Activated T-helper 2 cell treated with anti-CD3 and anti-CD28 coated beads, Interferon-gamma antibody, Interleukin-2, Interleukin-4, amounts not matched to agents 10 μg/mL and 5 μg/mL and 100 μg/mL, durations not matched to agents 14 hours and 24 hours and 36 hours (primary cell): ENCODE measurements at regions not wholly inside any gene's neighbourhood (a gene's known extent, or its start where the extent isn't known, plus 50 kb on each side); places are given as distances from the start of the nearest gene placed in this dataset.

Experiments
- DNase-seq: peaks from one replicate; pipeline ENCODE4 v3.0.0; 2021; ENCODE audit warnings: low spot score
- H3K27ac Mint-ChIP-seq: one replicate; pipeline ENCODE4 v1.8.0; 2021; ENCODE audit warnings: mixed read lengths
- H3K27me3 Mint-ChIP-seq: one replicate; pipeline ENCODE4 v1.8.0; 2021; ENCODE audit warnings: low read depth, mixed read lengths
- H3K36me3 Mint-ChIP-seq: one replicate; pipeline ENCODE4 v1.8.0; 2021; ENCODE audit warnings: low read depth, mixed read lengths
- H3K4me1 Mint-ChIP-seq: one replicate; pipeline ENCODE4 v1.8.0; 2021; ENCODE audit warnings: low read depth, mixed read lengths
- H3K4me3 Mint-ChIP-seq: one replicate; pipeline ENCODE4 v1.8.0; 2021; ENCODE audit warnings: low read depth, mild to moderate bottlenecking, moderate library complexity, mixed read lengths
- H3K9me3 Mint-ChIP-seq: one replicate; pipeline ENCODE4 v1.8.0; 2021; ENCODE audit warnings: mixed read lengths
- intact Hi-C: fragments of 100-400 bp; cut with micrococcal nuclease; formaldehyde crosslinking; loops from one replicate; pipeline ENCODE4 v1.15.1; 2023

DNA sequence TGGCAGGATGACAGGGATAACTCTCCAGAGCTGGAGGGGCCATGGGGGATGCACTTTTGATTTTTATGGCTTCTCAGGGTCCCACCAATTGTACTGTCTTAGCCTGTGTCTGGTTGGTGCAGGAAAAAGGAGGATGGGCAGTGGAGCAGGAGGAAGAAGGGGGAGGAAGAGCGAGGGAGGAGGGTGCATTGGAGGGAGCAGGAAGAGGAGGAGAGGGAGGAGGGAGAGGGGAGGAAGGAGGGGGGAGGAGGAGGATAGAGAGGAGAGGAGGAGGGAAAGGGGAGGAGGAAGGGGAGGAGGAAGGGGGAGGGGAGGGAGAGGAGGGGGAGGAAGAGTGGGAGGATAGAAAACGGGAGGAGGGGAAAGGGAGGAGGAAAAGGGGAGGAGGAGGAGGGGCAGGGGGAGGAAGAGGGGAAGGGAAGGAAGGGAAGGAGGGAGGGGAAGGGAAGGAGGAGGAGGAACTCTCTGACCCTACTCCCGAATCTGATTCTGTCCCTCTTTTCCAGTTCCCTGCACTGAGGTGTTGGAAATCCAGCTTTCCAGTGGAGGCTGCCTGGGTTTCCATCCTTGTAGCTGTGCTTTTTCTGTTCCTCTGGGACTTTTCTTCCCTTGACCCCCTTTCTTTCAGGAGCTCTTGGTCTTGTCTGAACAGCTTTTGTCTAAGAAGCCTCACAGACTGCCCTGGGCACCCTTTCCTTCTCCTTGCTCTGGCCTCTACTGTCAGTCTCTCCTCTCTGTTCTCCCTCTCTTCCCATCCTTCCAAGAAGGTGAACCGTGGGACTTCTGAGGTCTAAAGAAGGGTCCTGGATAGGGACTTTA is 149.4 kb downstream of the DHX35 start:
- H3K4me3 Mint-ChIP-seq, result no peak overlapping the region
- H3K4me1 Mint-ChIP-seq, result no peaks in the 10 kb centered on the region
- H3K36me3 Mint-ChIP-seq, result no peaks in the 10 kb centered on the region
- no peak for DNase-seq
- no peaks in the 10 kb centered on the region for H3K9me3 Mint-ChIP-seq
- peaks cover 26% of the 10 kb centered on the region for H3K27me3 Mint-ChIP-seq
- H3K27ac Mint-ChIP-seq, result no peak overlapping the region
- intact Hi-C loops, result no loop called here

DNA sequence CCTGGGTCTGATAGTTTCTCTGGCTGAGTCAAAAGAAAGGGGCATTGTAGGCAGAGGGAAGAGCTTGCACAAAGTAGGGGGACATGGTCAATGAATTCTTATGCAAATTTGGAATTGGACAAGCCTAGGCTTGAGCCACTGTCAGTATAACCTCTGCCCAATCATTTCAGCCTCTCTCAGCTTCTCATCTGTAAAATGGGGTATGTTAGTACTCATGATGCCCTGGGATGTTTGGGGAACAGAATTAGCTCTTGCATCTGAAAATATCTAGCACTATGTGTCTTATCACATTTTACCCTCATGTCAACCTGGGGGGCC is 148.6 kb downstream of the DHX35 start:
- H3K4me1 Mint-ChIP-seq, result no peaks in the 10 kb centered on the region
- no peaks in the 10 kb centered on the region for H3K36me3 Mint-ChIP-seq
- H3K27ac Mint-ChIP-seq, result no peak overlapping the region
- no peaks in the 10 kb centered on the region for H3K9me3 Mint-ChIP-seq
- peaks cover 26% of the 10 kb centered on the region for H3K27me3 Mint-ChIP-seq
- DNase-seq, result no peak
- intact Hi-C loops, result no loop called here
- H3K4me3 Mint-ChIP-seq, result no peak overlapping the region

DNA sequence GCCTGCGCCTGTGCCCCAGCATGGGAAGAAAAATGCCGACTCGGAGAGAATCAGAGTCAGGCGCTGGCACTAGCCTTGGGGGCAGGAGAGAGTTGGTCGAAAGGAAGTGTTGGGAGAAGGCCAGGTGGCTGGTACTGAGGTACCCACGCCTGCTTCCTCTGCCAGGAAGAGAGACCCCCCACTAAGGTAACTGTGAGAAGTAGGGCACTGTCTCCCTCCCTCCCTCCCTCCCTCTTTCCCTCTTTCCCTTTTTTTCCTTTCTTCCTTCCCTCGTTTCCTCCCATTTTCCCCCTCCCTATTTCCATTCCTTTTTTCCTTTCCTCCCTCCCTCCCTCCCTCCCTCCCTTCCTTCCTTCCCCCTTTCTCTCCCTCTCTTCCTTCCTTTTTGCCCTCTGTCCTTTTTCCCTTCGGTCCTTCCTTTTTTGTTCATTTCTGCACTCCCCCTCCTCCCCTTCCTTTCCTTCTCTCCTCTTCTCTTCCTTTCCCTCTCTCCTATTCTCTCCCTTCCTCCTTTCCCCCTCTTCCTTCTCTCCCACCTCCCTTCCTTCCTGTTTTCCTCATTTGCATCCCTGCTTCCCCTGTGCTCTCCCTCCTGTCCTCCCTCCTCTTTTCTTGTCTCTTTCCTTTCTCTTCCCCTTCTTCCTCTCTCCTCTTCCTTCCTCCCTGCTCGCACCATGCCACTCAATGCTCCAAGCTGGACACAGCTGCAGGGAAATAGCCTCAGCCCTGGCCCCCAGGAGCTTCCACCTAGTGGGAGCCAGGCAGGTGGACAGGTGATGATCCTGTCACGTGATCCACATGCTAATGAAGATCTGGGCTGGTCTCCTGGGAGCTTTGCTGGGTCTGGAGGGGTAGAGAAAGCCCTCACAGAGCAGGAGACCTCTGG is 148.0 kb downstream of the DHX35 start:
- Mint-ChIP-seq H3K27ac (no peak overlapping the region), H3K27me3 (peaks cover 26% of the 10 kb centered on the region), H3K36me3 (no peaks in the 10 kb centered on the region), H3K9me3 (no peaks in the 10 kb centered on the region), H3K4me1 (no peaks in the 10 kb centered on the region), H3K4me3 (no peak overlapping the region)
- no peak for DNase-seq
- intact Hi-C loops, result no loop called here

- Mint-ChIP-seq H3K27ac (no peak overlapping the region), H3K4me3 (no peak overlapping the region), H3K9me3 (no peaks in the 10 kb centered on the region), H3K27me3 (peaks cover 26% of the 10 kb centered on the region), H3K4me1 (no peaks in the 10 kb centered on the region), H3K36me3 (no peaks in the 10 kb centered on the region)
- intact Hi-C loops, result no loop called here
- DNase-seq, result no peak
Measured at GRCh38 chr20:39108746-39109145, 146.6 kb downstream of the DHX35 start.

DNA sequence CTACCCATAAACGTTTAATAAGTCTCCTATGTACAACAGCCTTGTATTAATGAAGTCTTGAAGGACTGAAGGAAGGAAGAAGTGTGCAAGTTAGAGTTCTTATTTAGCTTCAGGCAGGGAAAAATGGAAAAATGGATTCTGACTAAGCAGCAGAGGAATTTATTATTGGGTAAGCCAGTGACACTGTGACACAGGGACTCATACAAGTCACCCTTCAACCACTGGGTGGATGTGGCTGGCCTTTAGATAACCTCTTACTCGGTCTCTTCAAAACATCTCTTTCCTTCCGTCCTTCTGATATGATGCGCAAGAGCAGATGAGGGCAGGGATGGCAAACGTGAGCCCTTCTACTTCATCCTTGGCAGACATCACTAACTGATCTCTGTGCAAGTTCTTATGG is 145.6 kb downstream of the DHX35 start:
- Mint-ChIP-seq H3K4me3 (no peak overlapping the region), H3K27ac (no peak overlapping the region), H3K36me3 (no peaks in the 10 kb centered on the region), H3K9me3 (no peaks in the 10 kb centered on the region), H3K4me1 (no peaks in the 10 kb centered on the region), H3K27me3 (peaks cover 24% of the 10 kb centered on the region)
- DNase-seq, result no peak
- intact Hi-C loops, result no loop called here

DNA sequence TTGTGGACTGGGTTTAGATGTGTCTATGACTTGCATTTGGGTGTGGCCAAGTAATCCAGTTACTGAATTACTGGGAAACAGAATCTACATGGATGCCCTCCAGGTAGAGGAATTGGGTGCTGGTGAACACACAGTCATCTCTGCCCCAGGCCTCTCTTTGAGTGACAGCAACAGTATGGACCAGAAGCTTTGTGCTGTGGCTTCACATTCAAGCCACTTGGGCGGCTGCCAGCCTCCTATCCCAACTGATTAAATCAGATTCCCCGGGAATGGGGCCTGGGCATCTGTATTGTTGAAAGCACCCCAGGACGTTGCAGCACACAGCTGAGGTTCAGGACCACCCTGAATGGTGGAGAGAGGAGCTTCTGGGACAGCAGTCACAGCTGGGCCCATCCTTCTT is 144.6 kb downstream of the DHX35 start:
- intact Hi-C loops, result no loop called here
- no peaks in the 10 kb centered on the region for H3K36me3 Mint-ChIP-seq
- peaks cover 18% of the 10 kb centered on the region for H3K27me3 Mint-ChIP-seq
- DNase-seq, result no peak
- no peaks in the 10 kb centered on the region for H3K9me3 Mint-ChIP-seq
- no peak overlapping the region for H3K27ac Mint-ChIP-seq
- no peaks in the 10 kb centered on the region for H3K4me1 Mint-ChIP-seq
- H3K4me3 Mint-ChIP-seq, result no peak overlapping the region

DNA sequence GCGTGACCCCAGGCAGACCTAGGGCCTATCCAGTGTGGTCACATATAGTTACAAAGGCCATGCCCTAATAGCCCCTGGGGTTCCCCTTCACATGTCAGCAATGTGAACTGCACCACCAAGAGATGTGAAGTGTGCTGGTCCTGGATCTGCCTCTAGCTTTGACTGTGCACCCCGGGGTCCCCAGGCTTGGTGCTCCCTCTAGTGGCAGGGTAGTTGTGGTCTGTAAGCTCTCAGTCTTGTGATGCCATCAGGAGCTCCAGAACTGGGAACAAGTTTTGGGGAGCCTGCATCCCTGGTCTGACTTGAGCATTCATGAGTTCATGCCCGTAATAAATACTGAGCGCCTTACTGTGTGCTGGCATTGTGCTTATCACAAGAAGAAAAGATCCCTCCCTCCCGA is 143.4 kb downstream of the DHX35 start:
- Mint-ChIP-seq H3K4me1 (no peaks in the 10 kb centered on the region), H3K4me3 (no peak overlapping the region), H3K9me3 (no peaks in the 10 kb centered on the region), H3K36me3 (no peaks in the 10 kb centered on the region), H3K27ac (no peak overlapping the region), H3K27me3 (peaks cover 14% of the 10 kb centered on the region)
- intact Hi-C loops, result no loop called here
- DNase-seq, result no peak

GRCh38 chr20:39103732-39104131 is 141.6 kb downstream of the DHX35 start:
- Mint-ChIP-seq H3K9me3 (no peaks in the 10 kb centered on the region), H3K36me3 (no peaks in the 10 kb centered on the region), H3K4me3 (no peak overlapping the region), H3K27me3 (peaks cover 9% of the 10 kb centered on the region), H3K27ac (no peak overlapping the region), H3K4me1 (no peaks in the 10 kb centered on the region)
- intact Hi-C loops, result no loop called here
- no peak for DNase-seq

- no peaks in the 10 kb centered on the region for H3K36me3 Mint-ChIP-seq
- no peak for DNase-seq
- intact Hi-C loops, result no loop called here
- no peaks in the 10 kb centered on the region for H3K4me1 Mint-ChIP-seq
- peaks cover 9% of the 10 kb centered on the region for H3K27me3 Mint-ChIP-seq
- no peak overlapping the region for H3K4me3 Mint-ChIP-seq
- H3K9me3 Mint-ChIP-seq, result no peaks in the 10 kb centered on the region
- H3K27ac Mint-ChIP-seq, result no peak overlapping the region
Measured at GRCh38 chr20:39103305-39103704, 141.2 kb downstream of the DHX35 start.

DNA sequence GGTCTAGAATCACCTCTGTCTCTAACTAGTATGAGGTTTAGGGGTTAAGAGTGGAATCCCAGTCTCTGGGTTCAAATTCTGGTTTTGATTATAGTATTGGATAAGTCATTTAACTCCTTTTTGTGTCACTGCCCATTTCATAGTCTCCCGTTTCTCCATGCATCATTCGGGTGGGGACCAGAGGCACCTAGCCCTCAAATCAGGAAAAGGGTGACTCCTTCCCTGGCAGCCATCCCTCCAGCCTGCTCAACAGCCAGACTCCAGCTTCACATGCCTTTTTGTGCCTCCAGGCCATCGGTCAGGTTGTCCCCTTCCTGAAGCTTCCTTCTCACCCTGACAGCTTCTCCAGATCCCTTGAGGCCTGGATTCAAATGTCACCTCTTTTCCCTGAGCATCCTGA is 139.8 kb downstream of the DHX35 start:
- Mint-ChIP-seq H3K36me3 (no peaks in the 10 kb centered on the region), H3K27ac (no peak overlapping the region), H3K27me3 (peaks cover 4% of the 10 kb centered on the region), H3K9me3 (no peaks in the 10 kb centered on the region), H3K4me1 (no peaks in the 10 kb centered on the region), H3K4me3 (no peak overlapping the region)
- no peak for DNase-seq
- intact Hi-C loops, result no loop called here

DNA sequence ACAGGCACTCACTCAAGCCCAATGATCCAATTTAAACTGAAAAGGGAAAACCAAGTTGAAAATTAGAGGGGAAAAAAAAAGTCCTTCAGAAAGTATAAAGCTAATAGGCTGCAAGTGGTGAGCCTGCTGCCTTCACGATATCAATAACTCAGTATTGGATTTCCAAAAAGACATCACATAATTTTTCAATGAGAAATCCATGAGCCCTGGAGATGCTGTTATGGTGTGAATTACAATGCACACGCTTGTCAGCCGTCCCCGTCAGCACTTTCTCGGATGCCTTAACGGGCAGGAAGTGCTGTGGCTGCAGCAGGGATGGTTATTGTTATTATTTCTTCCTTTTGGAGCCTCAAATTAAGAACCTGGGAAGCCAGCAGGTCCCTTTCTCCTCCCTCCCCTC is 138.5 kb downstream of the DHX35 start:
- H3K4me1 Mint-ChIP-seq, result no peaks in the 10 kb centered on the region
- H3K27me3 Mint-ChIP-seq, result peaks cover 4% of the 10 kb centered on the region
- H3K4me3 Mint-ChIP-seq, result no peak overlapping the region
- no peaks in the 10 kb centered on the region for H3K9me3 Mint-ChIP-seq
- H3K27ac Mint-ChIP-seq, result no peak overlapping the region
- intact Hi-C loops, result no loop called here
- no peak for DNase-seq
- no peaks in the 10 kb centered on the region for H3K36me3 Mint-ChIP-seq

DNA sequence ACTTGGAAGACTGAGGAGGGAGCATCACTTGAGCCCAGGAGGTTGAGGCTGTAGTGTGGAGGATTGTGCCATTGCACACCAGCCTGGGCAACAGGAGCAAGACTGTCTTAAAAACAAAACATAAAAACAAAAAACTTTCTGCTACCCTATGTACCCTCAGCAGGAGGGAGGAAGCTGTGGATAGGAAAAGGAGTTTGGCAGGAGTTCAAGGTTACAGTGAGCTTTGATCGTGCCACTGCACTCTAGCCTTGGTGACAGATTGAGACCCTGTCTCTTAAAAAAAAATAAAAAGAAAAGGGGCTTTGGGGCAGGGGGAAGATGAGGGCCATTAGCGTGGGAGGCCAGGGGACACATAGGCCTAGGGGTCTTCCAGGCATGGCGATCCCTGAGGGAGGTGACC is 135.7 kb downstream of the DHX35 start:
- H3K9me3 Mint-ChIP-seq, result no peaks in the 10 kb centered on the region
- DNase-seq, result no peak
- no peak overlapping the region for H3K4me3 Mint-ChIP-seq
- no peaks in the 10 kb centered on the region for H3K36me3 Mint-ChIP-seq
- H3K27ac Mint-ChIP-seq, result no peak overlapping the region
- H3K27me3 Mint-ChIP-seq, result peaks cover 4% of the 10 kb centered on the region
- intact Hi-C loops, result no loop called here
- H3K4me1 Mint-ChIP-seq, result no peaks in the 10 kb centered on the region

DNA sequence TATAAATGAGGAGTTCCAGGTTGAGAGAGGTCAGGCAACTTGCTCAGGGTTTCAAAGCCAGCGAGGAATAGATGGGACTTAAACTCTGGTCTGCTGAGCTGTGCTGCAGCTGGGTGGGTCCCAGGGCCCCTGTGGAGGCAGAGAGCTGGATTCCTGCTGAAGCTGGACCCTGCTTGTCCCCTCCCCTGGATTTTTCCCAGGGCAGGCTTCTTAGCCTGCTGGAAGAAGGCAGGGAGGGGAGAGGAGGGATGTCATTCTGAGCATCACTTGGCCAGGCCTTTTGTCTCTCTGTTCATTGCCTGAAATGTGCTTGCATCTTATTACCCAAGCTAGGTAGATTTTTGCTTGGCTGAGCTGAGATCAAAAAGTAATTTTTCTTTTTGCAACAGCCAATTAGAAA is 133.7 kb downstream of the DHX35 start:
- H3K27ac Mint-ChIP-seq, result no peak overlapping the region
- no peaks in the 10 kb centered on the region for H3K36me3 Mint-ChIP-seq
- no peak overlapping the region for H3K4me3 Mint-ChIP-seq
- H3K4me1 Mint-ChIP-seq, result no peaks in the 10 kb centered on the region
- intact Hi-C loops, result no loop called here
- no peaks in the 10 kb centered on the region for H3K9me3 Mint-ChIP-seq
- peaks cover 2% of the 10 kb centered on the region for H3K27me3 Mint-ChIP-seq
- DNase-seq, result no peak
